H1 (cell line): ENCODE measurements at regions not wholly inside any gene's neighbourhood (a gene's known extent, or its start where the extent isn't known, plus 50 kb on each side); places are given as distances from the start of the nearest gene placed in this dataset.

Experiments
- CHD1 ChIP-seq: IDR thresholded peaks from 2 replicates; pipeline ENCODE4 v1.6.1; 2012; ENCODE audit warnings: low read depth, low read length, improper control_type of control experiment
- CREB1 ChIP-seq: IDR thresholded peaks from 2 replicates; pipeline ENCODE4 v1.6.1; 2012; ENCODE audit warnings: inconsistent platforms
- CTCF ChIP-seq, 3 experiments: IDR thresholded peaks; 1 replicate in 2 of 3; 2 replicates in 1 of 3; pipeline versions ENCODE4 v1.5.1 to v1.6.1; 2011; ENCODE audit warnings: low read length in 3 of 3, mild to moderate bottlenecking in 3 of 3, inconsistent platforms in 2 of 3, low read depth in 1 of 3, moderate library complexity in 1 of 3; ENCODE audit not compliant: insufficient read depth in 1 of 3; ENCODE audit errors: control extremely low read depth in 1 of 3
- FOSL1 ChIP-seq: IDR thresholded peaks from 2 replicates; pipeline ENCODE4 v1.6.1; 2011; ENCODE audit warnings: mild to moderate bottlenecking, low read depth, low read length, moderate library complexity; ENCODE audit not compliant: insufficient read depth
- JUN ChIP-seq: IDR thresholded peaks from 2 replicates; pipeline ENCODE4 v1.6.1; 2011; ENCODE audit warnings: low read depth, mild to moderate bottlenecking, improper control_type of control experiment, low read length
- KDM4A ChIP-seq: IDR thresholded peaks from one replicate; pipeline ENCODE4 v1.7.1; 2012; ENCODE audit warnings: low read depth, mild to moderate bottlenecking, moderate library complexity, low read length, inconsistent platforms; ENCODE audit not compliant: severe bottlenecking
- NRF1 ChIP-seq: IDR thresholded peaks from 2 replicates; pipeline ENCODE4 v1.6.1; 2011; ENCODE audit warnings: mild to moderate bottlenecking, low read depth, low read length, improper control_type of control experiment
- TAF1 ChIP-seq: IDR thresholded peaks from 2 replicates; pipeline ENCODE4 v1.6.1; 2011; ENCODE audit warnings: mild to moderate bottlenecking, low read depth, low read length

- TF ChIP-seq TAF1 (no peak), KDM4A (no peak), CREB1 (no peak), NRF1 (no peak), CTCF (IDR thresholded peaks at IDR 0.05; ENCODE audit: control extremely low read depth in 1 of 3, insufficient read depth in 1 of 3, low read depth in 1 of 3, low read length in 3 of 3) (no peak), CHD1 (no peak), FOSL1 (no peak), JUN (no peak)
Measured at GRCh38 chr10:1886039-1886438, 148.7 kb upstream of the ADARB2 start.
